ENCODE measurements at regions not wholly inside any gene's neighbourhood (a gene's known extent, or its start where the extent isn't known, plus 50 kb on each side); places are given as distances from the start of the nearest gene placed in this dataset.
A peak's percentile ranks its signal among the peaks of the same experiment; 100 is the strongest.
"Not testable (repeated sequence)": the region's sequence is repeated elsewhere in the genome, so short reads cannot be mapped to it uniquely, and the experiment has no call there.

DNA sequence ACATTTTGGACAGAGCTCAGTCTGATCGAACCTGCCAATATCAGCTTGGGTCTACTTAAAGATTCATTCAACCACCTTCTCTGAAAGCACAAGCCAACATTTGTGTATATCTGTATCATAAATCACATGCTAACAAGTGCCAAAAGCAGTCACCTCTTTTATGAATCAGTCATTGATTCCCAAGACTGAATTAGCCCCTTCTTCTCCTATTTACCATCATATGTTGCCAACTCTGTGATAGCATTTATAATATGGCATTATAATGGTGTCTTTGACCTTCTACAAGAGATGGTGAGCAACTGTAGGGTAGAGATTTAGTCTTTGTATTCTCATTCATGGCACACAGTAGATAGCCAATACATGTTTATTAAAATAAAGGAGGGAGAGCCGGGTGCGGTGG, 61.4 kb downstream of the DDX53 start:
- no peak for DNase-seq (ENCODE audit: low read depth)

DNA sequence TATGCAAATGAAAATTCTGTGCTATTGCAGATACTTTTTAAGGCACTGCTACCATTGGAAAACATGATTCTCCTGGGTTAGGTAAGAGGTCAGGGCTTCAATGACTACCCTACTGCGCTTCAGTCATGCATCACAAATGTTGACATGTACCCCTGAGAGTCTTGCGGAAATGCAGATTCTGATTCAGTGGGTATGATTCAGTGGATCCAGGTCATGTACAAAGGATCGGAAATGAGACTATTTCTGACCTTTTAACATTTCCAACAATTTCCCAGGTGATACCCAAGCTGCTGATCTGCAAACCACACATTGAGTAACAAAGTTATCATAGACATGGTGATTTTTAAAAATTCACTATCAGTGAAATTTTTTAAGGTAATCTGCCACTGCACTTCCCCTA, 62.6 kb downstream of the DDX53 start:
- peak; percentile 54 for DNase-seq (ENCODE audit: low read depth)

DNA sequence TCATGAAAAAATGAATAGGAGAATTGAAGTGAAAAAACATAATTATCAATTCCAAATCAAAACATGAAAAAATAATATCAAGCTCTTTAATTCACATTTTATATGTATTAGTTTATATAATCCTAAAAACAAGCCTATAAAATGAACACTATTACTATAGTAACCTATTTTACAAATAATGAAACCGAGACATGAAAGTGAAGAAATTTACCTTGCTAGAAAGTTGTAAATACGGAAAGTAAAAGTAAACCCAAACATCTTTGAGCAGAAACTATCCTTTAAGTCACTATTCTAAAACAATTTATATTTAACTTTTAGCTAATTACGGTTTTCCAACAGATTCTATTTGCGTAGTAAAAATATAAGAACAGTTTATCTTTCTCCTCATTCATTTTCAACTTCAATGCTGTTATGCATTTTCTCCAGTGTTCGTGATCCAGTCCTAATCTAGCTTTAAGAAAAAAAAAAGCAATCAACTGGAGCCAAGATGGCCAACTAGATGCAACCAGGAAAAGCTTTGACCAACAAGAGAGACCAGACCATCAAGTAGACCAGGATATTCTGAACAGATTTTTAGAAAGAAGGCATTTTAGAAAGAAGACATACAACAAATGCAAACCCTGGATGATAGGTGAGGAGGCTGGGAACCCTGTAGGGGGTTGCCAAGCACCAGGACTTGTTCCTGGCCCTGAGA, 67.0 kb downstream of the DDX53 start:
- no peak for DNase-seq (ENCODE audit: low read depth)

- DNase-seq (ENCODE audit: low read depth): not testable (repeated sequence)
These were observed 75.7 kb downstream of the DDX53 start for GRCh38 chrX:23075461-23075860.

DNA sequence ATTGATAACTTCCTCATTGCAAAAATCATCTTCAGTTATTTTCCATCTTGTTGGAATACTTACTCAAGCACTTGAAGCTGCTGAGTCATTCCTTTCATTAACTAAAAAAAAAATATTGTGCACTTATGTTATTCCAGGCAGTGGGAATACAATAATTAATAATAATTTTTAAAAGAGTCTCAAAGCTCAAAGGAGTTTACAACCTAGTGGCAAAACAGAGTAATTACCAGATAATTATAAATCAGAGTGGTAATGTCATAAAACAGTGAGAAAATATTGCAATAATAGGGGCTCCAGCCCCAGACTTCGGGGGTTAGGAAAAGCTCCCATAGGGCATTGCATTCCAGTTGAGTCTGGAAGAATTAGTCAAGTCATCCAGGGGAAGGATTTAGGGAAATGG, 79.6 kb downstream of the DDX53 start:
- DNase-seq (ENCODE audit: low read depth): no peak

DNA sequence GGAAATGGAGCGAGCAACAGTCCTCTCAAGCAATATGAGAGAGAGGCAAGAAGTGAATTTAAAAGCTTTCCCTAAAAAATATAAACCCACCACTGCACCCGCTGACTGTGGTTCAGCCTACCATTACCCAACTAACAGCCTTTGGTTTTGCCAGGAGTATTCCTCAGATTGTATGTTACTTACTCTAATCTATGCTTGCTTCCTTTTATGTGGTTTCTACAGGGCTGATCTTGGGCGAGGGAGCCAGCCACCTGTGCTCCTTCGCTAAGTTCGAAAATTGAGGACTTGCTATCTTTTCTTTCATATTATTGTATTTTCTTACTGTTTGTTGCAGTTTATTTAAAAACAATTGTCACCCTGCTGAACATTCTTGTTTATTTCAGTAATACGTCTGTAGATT, 101.1 kb downstream of the DDX53 start:
- no peak for DNase-seq (ENCODE audit: low read depth)

DNA sequence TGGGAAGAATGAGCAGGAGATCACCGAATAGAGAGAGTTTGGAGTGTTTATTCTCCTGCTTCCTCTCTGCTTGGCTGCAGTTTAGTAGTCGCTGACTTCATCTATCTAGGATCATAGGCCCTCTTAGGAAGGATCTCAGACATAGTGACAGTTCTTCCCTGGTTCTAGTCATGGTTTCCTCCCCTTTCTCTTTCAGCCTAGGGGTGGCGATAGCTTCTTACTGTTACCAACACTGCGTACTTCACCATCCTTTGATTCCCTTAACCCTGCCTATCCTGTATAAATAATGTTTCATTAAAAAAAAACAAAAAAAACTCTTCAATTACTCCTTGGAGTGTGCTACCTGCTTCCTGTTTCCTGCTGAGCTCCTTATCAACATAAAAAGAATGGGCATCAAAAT, 103.8 kb downstream of the DDX53 start:
- DNase-seq (ENCODE audit: low read depth): no peak

DNA sequence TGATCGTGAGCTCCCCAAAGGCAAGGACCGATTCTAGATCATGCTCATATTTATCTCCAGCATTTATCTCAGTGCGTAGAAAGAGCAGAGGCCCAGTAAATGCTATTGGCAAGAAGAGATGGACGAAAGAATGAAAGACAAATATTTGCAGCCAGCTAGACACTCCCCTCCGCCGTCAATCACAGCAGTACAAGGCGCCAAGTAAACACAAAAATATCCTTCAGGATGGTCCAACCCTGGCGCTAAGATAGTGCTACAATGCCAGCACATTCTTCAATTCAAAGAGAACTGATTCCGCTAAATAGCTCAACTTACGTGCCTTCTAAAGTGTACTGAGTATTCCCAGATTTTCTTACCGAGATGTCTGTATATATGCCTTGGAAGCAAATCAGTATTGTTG, 114.5 kb downstream of the DDX53 start:
- DNase-seq (ENCODE audit: low read depth): no peak

GRCh38 chrX:23115651-23116050, 115.9 kb downstream of the DDX53 start:
- DNase-seq (ENCODE audit: low read depth): no peak

GRCh38 chrX:23118163-23118562, 118.4 kb downstream of the DDX53 start:
- DNase-seq (ENCODE audit: low read depth): no peak

- peak; percentile 64 for DNase-seq (ENCODE audit: low read depth)
These were observed 119.2 kb downstream of the DDX53 start for GRCh38 chrX:23118890-23119527.

DNA sequence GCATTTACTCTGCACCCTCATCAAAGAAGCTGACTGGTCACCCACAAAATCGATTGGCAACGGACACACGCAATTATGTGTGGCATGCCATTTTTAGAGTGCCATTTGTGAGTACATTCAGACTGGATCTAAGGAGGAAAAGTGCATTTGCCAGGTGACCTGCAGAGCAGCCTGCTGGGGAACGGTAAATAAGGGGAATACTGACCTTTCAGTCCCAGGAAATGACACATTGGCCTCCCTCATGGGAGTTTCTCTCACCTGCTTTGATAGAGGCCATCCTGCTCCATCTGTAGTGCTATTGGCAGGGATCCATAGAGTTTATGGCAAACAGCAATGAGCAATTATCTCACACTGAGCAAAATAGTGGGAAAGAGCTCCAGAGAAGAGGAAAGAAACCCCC, 127.8 kb downstream of the DDX53 start:
- no peak for DNase-seq (ENCODE audit: low read depth)

- no peak for DNase-seq (ENCODE audit: low read depth)
These were observed 133.8 kb downstream of the DDX53 start for GRCh38 chrX:23133551-23133950.

DNA sequence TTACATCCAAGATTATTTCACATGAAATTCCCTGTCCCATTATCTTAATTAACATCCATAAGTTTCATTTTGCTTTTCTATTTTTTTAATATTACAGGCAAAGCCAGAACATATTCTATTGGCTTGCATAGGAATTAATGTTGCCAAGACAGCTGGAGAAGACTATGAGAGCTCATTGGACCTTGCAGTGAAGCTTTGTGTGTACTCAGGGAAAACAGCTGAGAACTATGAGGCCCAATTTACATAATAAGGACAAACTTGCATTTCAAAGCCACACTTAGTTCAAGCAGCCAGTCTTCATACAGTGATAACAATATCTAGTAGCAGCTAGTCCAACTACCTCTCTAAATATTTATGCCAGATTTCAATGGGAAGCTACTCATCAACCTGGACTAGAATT, 134.4 kb downstream of the DDX53 start:
- DNase-seq (ENCODE audit: low read depth): no peak

DNA sequence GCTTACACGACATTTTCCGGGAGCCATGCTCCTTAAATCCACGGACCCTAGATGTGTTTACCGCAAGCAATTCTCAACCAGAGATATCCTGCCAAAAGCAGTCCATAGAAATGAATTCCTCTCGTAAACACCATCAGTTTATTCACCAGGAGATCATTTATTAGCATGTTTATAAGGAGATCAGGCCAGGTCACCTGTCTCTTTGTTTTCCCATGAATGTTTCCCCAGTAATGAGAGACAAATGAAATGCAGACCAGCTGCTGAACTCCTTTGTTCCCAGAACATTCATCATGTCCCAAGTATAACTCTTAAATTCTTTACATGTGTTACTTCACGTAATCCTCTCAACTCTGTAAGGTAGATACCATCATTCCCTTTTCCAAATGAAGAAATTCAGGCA, 137.1 kb downstream of the DDX53 start:
- no peak for DNase-seq (ENCODE audit: low read depth)

GRCh38 chrX:23168291-23168690, 166.4 kb upstream of the PTCHD1 start:
- DNase-seq (ENCODE audit: low read depth): no peak

GRCh38 chrX:23185951-23186350, 148.7 kb upstream of the PTCHD1 start:
- no peak for DNase-seq (ENCODE audit: low read depth)

GRCh38 chrX:23187819-23188218, 146.8 kb upstream of the PTCHD1 start:
- DNase-seq (ENCODE audit: low read depth): no peak

DNA sequence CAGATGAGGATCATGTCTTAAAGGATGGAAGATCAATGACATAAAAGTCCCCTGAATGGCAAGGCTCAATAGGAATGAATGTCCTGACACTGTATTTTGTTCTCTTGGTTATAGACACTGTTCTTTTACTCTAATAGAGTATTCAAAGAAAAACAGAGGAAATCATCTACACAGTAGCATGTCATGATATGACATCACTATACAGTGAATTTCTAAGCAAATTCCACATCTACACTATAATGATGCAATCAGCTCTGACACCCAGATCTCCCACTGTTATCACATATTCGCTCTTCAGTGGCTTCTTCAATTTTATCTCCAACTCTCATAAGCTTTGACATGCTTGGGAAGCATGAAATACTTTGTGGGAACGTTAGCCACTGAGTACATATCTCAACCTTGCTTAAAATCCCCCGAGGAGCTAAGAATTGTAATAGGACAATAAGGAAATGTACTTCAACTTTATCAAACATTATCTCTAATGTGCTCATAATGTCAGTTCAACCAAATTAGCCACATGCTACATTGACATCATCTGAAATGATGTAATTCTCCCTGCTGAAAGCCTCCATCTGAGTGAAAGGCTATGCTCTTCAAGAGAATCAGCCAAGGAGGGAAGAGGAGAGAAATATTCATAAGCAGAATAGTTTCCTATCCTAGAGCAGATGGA, 139.6 kb upstream of the PTCHD1 start:
- DNase-seq (ENCODE audit: low read depth): no peak

DNA sequence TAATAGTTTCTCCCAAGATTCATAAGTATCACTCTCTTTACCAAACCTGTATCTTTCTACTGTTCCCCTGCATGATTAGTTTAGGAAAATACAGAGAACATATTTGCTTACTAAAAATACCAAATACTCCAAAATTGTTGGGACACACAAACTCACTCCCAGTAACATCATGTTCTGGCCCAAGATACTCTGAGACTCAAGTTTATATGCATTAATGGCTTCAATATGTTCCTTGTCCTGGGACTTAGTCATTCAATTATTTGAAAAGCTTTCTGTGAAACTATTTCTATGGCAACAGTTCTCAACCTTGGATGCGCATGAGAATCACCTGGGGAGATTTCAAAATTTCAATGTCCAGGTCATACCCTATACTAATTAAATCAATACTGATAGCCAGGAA, 138.9 kb upstream of the PTCHD1 start:
- no peak for DNase-seq (ENCODE audit: low read depth)

GRCh38 chrX:23201706-23202105, 132.9 kb upstream of the PTCHD1 start:
- DNase-seq (ENCODE audit: low read depth): no peak

GRCh38 chrX:23202326-23202725, 132.3 kb upstream of the PTCHD1 start:
- DNase-seq (ENCODE audit: low read depth): no peak

DNA sequence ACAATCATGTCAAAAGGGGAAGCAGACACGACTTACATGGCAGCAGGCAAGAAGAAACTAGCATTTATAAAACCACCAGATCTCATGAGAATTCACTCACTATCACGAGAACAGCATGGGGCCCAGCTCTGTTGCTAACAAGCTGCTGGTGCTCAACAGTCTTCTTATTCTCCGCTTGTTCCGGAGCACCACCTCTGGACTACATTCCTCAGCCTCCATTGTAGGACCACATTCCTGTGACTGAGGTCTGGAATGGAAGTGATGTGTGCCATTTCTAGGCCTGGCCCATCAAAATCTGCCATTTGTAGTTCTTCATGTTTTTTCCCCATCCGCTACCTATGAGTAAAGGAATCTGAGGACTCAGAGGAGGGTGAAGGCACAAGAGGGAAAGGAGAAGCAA, 111.5 kb upstream of the PTCHD1 start:
- no peak for DNase-seq (ENCODE audit: low read depth)

Data from HT1080 (cell line).